HepG2 (cell line): ENCODE measurements at regions not wholly inside any gene's neighbourhood (a gene's known extent, or its start where the extent isn't known, plus 50 kb on each side); places are given as distances from the start of the nearest gene placed in this dataset.

Source experiments
- ATAC-seq: fragments of 200-7000 bp; cut with Tn5 transposase; 3 replicates; pipeline ENCODE4 v1.9.1; 2020; ENCODE audit warnings: mild to moderate bottlenecking, moderate library complexity
- BruUV-seq: library from RNA; stranded (reverse); fragments of 400-500 nt; replicated peaks from 2 replicates; lab custom pipeline; 2021; lab: Mats Ljungman, UMichigan
- CTCF ChIA-PET: fragments of 300-600 bp; formaldehyde crosslinking; extraction: SDS; loops from one replicate; lab custom pipeline; 2021; ENCODE audit warnings: low total read pairs, inconsistent platforms, low intra/inter-chr PET ratio; lab: Yijun Ruan, JAX
- POLR2A ChIA-PET: fragments of 350-600 bp; sonication (Branson Sonifier 250); formaldehyde crosslinking; loops from one replicate; lab custom pipeline; 2020; ENCODE audit warnings: antibody characterized with exemption, inconsistent platforms; lab: Yijun Ruan, JAX
- DNase-seq: peaks from one replicate; pipeline ENCODE4 v3.0.0-alpha.2; 2015; ENCODE audit warnings: low spot score
- FAIRE-seq: peaks from 3 replicates; lab custom pipeline; 2011; peaks lifted over from hg19 to GRCh38; lab: Jason Lieb, UNC
- H2AFZ ChIP-seq: one replicate; pipeline ENCODE4 v1.6.1; 2011; ENCODE audit warnings: low read length, inconsistent platforms
- H3K27ac ChIP-seq: fragments of 300-600 bp; 3 replicates; pipeline ENCODE4 v1.8.0; 2011; ENCODE audit warnings: mixed run types, mild to moderate bottlenecking, mixed read lengths, low read length, inconsistent platforms; ENCODE audit not compliant: insufficient read depth; ENCODE audit errors: extremely low read length
- H3K27me3 ChIP-seq, 2 experiments: fragments of 200-600 bp in 1 of 2; 2 replicates in 1 of 2; 3 replicates in 1 of 2; pipeline versions ENCODE4 v1.6.0 to v1.8.0; 2011; ENCODE audit warnings: low read length in 2 of 2, mild to moderate bottlenecking in 2 of 2, moderate library complexity in 2 of 2, inconsistent platforms in 1 of 2; ENCODE audit not compliant: insufficient read depth in 2 of 2, control insufficient read depth in 1 of 2
- H3K36me3 ChIP-seq, 2 experiments: fragments of 200-600 bp in 1 of 2; replicated peaks in 1 of 2; 2 replicates in 1 of 2; 3 replicates in 1 of 2; pipeline versions ENCODE4 v1.5.1 to v1.8.0; 2011; ENCODE audit warnings: low read length in 2 of 2, inconsistent platforms in 1 of 2; ENCODE audit not compliant: insufficient read depth in 2 of 2, control insufficient read depth in 1 of 2
- H3K4me1 ChIP-seq: 2 replicates; pipeline ENCODE4 v1.5.1; 2012; ENCODE audit warnings: low read length, inconsistent platforms; ENCODE audit not compliant: insufficient read depth
- H3K4me2 ChIP-seq: 2 replicates; pipeline ENCODE4 v1.6.0; 2011; ENCODE audit warnings: low read depth, low read length, inconsistent platforms
- H3K4me3 ChIP-seq, 3 experiments: fragments of 200-600 bp in 1 of 3; sonication (generic), shearing (Covaris generic) in 1 of 3; replicated peaks in 1 of 3; 2 replicates each; pipeline ENCODE4 v1.5.1; 2011 to 2016; ENCODE audit warnings: low read length in 3 of 3, inconsistent platforms in 2 of 3, low read depth in 2 of 3, mild to moderate bottlenecking in 2 of 3, control low read depth in 1 of 3, mixed read lengths in 1 of 3; ENCODE audit not compliant: insufficient read depth in 1 of 3
- H3K79me2 ChIP-seq: one replicate; pipeline ENCODE4 v1.6.1; 2011; ENCODE audit warnings: low read length, inconsistent platforms; ENCODE audit not compliant: insufficient read depth
- H3K9ac ChIP-seq: 2 replicates; pipeline ENCODE4 v1.6.0; 2011; ENCODE audit warnings: mild to moderate bottlenecking, low read depth, low read length, inconsistent platforms; ENCODE audit not compliant: insufficient read depth
- H3K9me3 ChIP-seq: 2 replicates; pipeline ENCODE4 v1.5.1; 2012; ENCODE audit warnings: mild to moderate bottlenecking, low read length
- H4K20me1 ChIP-seq: 2 replicates; pipeline ENCODE4 v1.6.0; 2011; ENCODE audit warnings: inconsistent platforms, mild to moderate bottlenecking, low read length, moderate library complexity; ENCODE audit not compliant: insufficient read depth
- ATF7 ChIP-seq, 2 experiments: fragments of 450-650 bp in 1 of 2; sonication (generic) in 1 of 2; formaldehyde crosslinking in 1 of 2; IDR thresholded peaks; 2 replicates each; pipeline versions ENCODE4 v1.4.0 to v1.6.1; 2016 to 2020; ENCODE audit warnings: antibody characterized with exemption in 1 of 2, mild to moderate bottlenecking in 1 of 2, missing genetic modification reagents in 1 of 2
- GLMP ChIP-seq: sonication (generic); formaldehyde crosslinking; IDR thresholded peaks from 2 replicates; pipeline ENCODE4 v1.9.0; 2021; ENCODE audit warnings: missing genetic modification reagents, mild to moderate bottlenecking, borderline replicate concordance
- GMEB2 ChIP-seq: IDR thresholded peaks from 2 replicates; pipeline ENCODE4 v1.6.1; 2016; ENCODE audit warnings: missing biosample characterization, missing genetic modification reagents, low read depth
- MYNN ChIP-seq: sonication (generic); formaldehyde crosslinking; IDR thresholded peaks from 2 replicates; pipeline ENCODE4 v1.4.0; 2020; ENCODE audit warnings: mild to moderate bottlenecking, low read depth, missing genetic modification reagents
- NPAS2 ChIP-seq: sonication (generic); formaldehyde crosslinking; IDR thresholded peaks from 2 replicates; pipeline ENCODE4 v1.8.0; 2022; ENCODE audit warnings: mild to moderate bottlenecking, missing genetic modification reagents, borderline replicate concordance
- RBAK ChIP-seq: sonication (generic); formaldehyde crosslinking; IDR thresholded peaks from 2 replicates; pipeline ENCODE4 v1.5.1; 2020; ENCODE audit warnings: mild to moderate bottlenecking, missing genetic modification reagents
- RFX1 ChIP-seq: fragments of 450-650 bp; IDR thresholded peaks from 2 replicates; pipeline ENCODE4 v1.6.1; 2017
- SETDB1 ChIP-seq: sonication (generic); formaldehyde crosslinking; IDR thresholded peaks from 2 replicates; pipeline ENCODE4 v1.5.1; 2020; ENCODE audit warnings: missing genetic modification reagents, mild to moderate bottlenecking, borderline replicate concordance
- SMYD3 ChIP-seq: sonication (generic); formaldehyde crosslinking; IDR thresholded peaks from 2 replicates; pipeline ENCODE4 v1.8.1; 2023; ENCODE audit warnings: mild to moderate bottlenecking, missing genetic modification reagents
- ZNF232 ChIP-seq: sonication (generic); formaldehyde crosslinking; IDR thresholded peaks from 2 replicates; pipeline ENCODE4 v1.4.0; 2020; ENCODE audit warnings: missing genetic modification reagents, borderline replicate concordance
- WGBS: methylation state at CpG from one replicate; pipeline ENCODE4 v1.1.6; 2017; ENCODE audit warnings: low lambda C conversion rate; 5-methylcytosine and 5-hydroxymethylcytosine counted together
- in situ Hi-C: cut with HindIII; loops from 2 replicates; pipeline ENCODE4 v1.10.0; 2017; ENCODE audit warnings: low pct_unique_long_range_greater_than_20kb; ENCODE audit not compliant: extremely low pct_ligation_motif_present
- intact Hi-C: fragments of 100-400 bp; cut with micrococcal nuclease; formaldehyde crosslinking; loops from one replicate; pipeline ENCODE4 v1.10.0; 2022; ENCODE audit not compliant: unreplicated experiment

- Histone ChIP-seq H2AFZ (no peak overlapping the region), H3K27ac (no peak overlapping the region), H3K27me3 (no peaks in the 10 kb centered on the region; a peak in 1 of 5 replicates), H3K79me2 (no peaks in the 10 kb centered on the region), H3K9ac (no peak overlapping the region), H3K4me3 (no peak overlapping the region), H3K4me2 (no peak overlapping the region), H3K36me3 (no peaks in the 10 kb centered on the region), H3K9me3 (peaks cover 6% of the 10 kb centered on the region), H3K4me1 (no peaks in the 10 kb centered on the region), H4K20me1 (no peaks in the 10 kb centered on the region)
- FAIRE-seq, result no peak
- whole genome bisulfite sequencing, result 4% methylated on average over 1 of the region's 1 CpG
- intact Hi-C loops, result no loop called here
- TF ChIP-seq GLMP (CRISPR knock-in tag) (no peak), ATF7 (IDR thresholded peaks at IDR 0.05) (no peak), ATF7 (CRISPR knock-in tag; IDR thresholded peaks at IDR 0.05) (no peak), NPAS2 (CRISPR knock-in tag) (no peak), SETDB1 (CRISPR knock-in tag) (no peak), RBAK (no peak), SMYD3 (CRISPR knock-in tag) (no peak), MYNN (CRISPR knock-in tag) (no peak), ZNF232 (CRISPR knock-in tag) (no peak), RFX1 (no peak), GMEB2 (CRISPR knock-in tag) (no peak)
- DNase-seq, result no peak
- in situ Hi-C loops, result no loop called here
- no peak for ATAC-seq
- ChIA-PET CTCF (no interaction called here), POLR2A (no interaction called here)
- no TSS peak for BruUV-seq
Measured at GRCh38 chr13:105974380-105974779, 561.1 kb downstream of the EFNB2 start.
